ENCODE measurements at regions not wholly inside any gene's neighbourhood (a gene's known extent, or its start where the extent isn't known, plus 50 kb on each side); places are given as distances from the start of the nearest gene placed in this dataset.

- no peak for TF ChIP-seq CREB1 (IDR thresholded peaks at IDR 0.05)
- TF ChIP-seq CTCF (IDR thresholded peaks at IDR 0.05; ENCODE audit: control extremely low read depth in 1 of 3, insufficient read depth in 1 of 3, low read depth in 1 of 3, low read length in 3 of 3), result no peak
- TF ChIP-seq HDAC6 (IDR thresholded peaks at IDR 0.05; ENCODE audit: low read depth, low read length), result no peak
- TF ChIP-seq RFX5 (IDR thresholded peaks at IDR 0.05; ENCODE audit: borderline replicate concordance, low read depth, low read length), result no peak
- TF ChIP-seq EZH2 (IDR thresholded peaks at IDR 0.05; ENCODE audit: low read depth, low read length, severe bottlenecking), result no peak
- TF ChIP-seq EP300 (IDR thresholded peaks at IDR 0.05; ENCODE audit: borderline replicate concordance in 1 of 2, low read depth in 2 of 2, low read length in 2 of 2), result no peak
- no peak for TF ChIP-seq POLR2A (IDR thresholded peaks at IDR 0.05; ENCODE audit: control extremely low read depth in 1 of 2, low read depth in 2 of 2, low read length in 2 of 2)
- no peak for TF ChIP-seq USF2 (IDR thresholded peaks at IDR 0.05; ENCODE audit: low read length)
- no peak for TF ChIP-seq ATF2 (IDR thresholded peaks at IDR 0.05; ENCODE audit: low read length)
- TF ChIP-seq POLR2AphosphoS5 (IDR thresholded peaks at IDR 0.05; ENCODE audit: low read depth, low read length), result no peak
- no peak for TF ChIP-seq YY1 (IDR thresholded peaks at IDR 0.05; ENCODE audit: low read depth, low read length)
- TF ChIP-seq ATF3 (IDR thresholded peaks at IDR 0.05; ENCODE audit: insufficient read depth, low read depth, low read length), result no peak
- TF ChIP-seq CEBPB (IDR thresholded peaks at IDR 0.05; ENCODE audit: low read depth, low read length), result no peak
These were observed 111.5 kb upstream of the MEF2A start for GRCh38 chr15:99454107-99454809.

Measured in H1 (cell line).